ENCODE measurements at regions not wholly inside any gene's neighbourhood (a gene's known extent, or its start where the extent isn't known, plus 50 kb on each side); places are given as distances from the start of the nearest gene placed in this dataset.

GRCh38 chr16:85275533-85276249 lies 163.4 kb upstream of the CIBAR2 start:
- peaks cover 6% of the 10 kb centered on the region; the same call in 1 of the 2 replicates for H3K4me1 ChIP-seq (ENCODE audit: insufficient read depth, low read length)
- ATAC-seq (peak; percentile 88), FAIRE-seq (peak; percentile 88), DNase-seq (ENCODE audit: low spot score) (peak; percentile 60)
- intact Hi-C loops (cut with micrococcal nuclease; ENCODE audit: unreplicated experiment) (loop anchor here (1.0 to 2.0 kb wide), 2 partner anchors 55 to 160 kb away; no protein-coding TSS in a partner anchor), in situ Hi-C loops (cut with HindIII; ENCODE audit: extremely low pct_ligation_motif_present, low pct_unique_long_range_greater_than_20kb) (no loop called here)
- no peaks in the 10 kb centered on the region for H3K79me2 ChIP-seq (ENCODE audit: insufficient read depth, low read length)
- ChIA-PET CTCF (ENCODE audit: low intra/inter-chr PET ratio, low total read pairs) (interaction anchor here (0.6 to 2.3 kb wide), 9 partner anchors 14 to 161 kb away, joined by 3 to 20 read pairs (median 6); no protein-coding TSS in a partner anchor), POLR2A (no interaction called here)
- no peaks in the 10 kb centered on the region for H3K36me3 ChIP-seq (replicated peaks in 1 of 2; ENCODE audit: control insufficient read depth in 1 of 2, insufficient read depth in 2 of 2, low read length in 2 of 2)
- H4K20me1 ChIP-seq (ENCODE audit: insufficient read depth, low read length), result peaks cover 11% of the 10 kb centered on the region; the same call in 1 of the 2 replicates
- no peak overlapping the region for H3K9ac ChIP-seq (ENCODE audit: insufficient read depth, low read depth, low read length)
- no peak overlapping the region for H3K4me3 ChIP-seq (replicated peaks in 1 of 3; ENCODE audit: insufficient read depth in 1 of 3, low read depth in 2 of 3, low read length in 3 of 3)
- no peak overlapping the region for H3K4me2 ChIP-seq (ENCODE audit: low read depth, low read length)
- no peaks in the 10 kb centered on the region for H3K9me3 ChIP-seq (ENCODE audit: low read length)
- peaks cover 3 to 4% of the 10 kb centered on the region in 2 experiments; a peak in 2 of 5 replicates for H3K27me3 ChIP-seq (ENCODE audit: control insufficient read depth in 1 of 2, insufficient read depth in 2 of 2, low read length in 2 of 2)
- BruUV-seq (replicated peaks), result no TSS peak
- WGBS (ENCODE audit: low lambda C conversion rate), result 20% methylated on average over 7 of the region's 16 CpGs
- no peak overlapping the region for H2AFZ ChIP-seq (ENCODE audit: low read length)
- no peak overlapping the region for H3K27ac ChIP-seq (ENCODE audit: extremely low read length, insufficient read depth, low read length)
- TF ChIP-seq CBX5 (CRISPR knock-in tag; IDR thresholded peaks at IDR 0.05; ENCODE audit: borderline replicate concordance), result no peak; the same call in 1 of the 2 replicates
- TF ChIP-seq TFDP1 (CRISPR knock-in tag; IDR thresholded peaks at IDR 0.05; ENCODE audit: borderline replicate concordance), result peak; percentile 39; the same call in 1 of the 2 replicates
- no peak for TF ChIP-seq ZNF703 (CRISPR knock-in tag; IDR thresholded peaks at IDR 0.05; ENCODE audit: borderline replicate concordance)
- no peak; the same call in 1 of the 2 replicates for TF ChIP-seq ZNF143 (CRISPR knock-in tag; IDR thresholded peaks at IDR 0.05)
- TF ChIP-seq GTF3A (CRISPR knock-in tag; conservative IDR thresholded peaks at IDR 0.05), result no peak
- no peak for TF ChIP-seq CCAR2 (optimal IDR thresholded peaks at IDR 0.05; ENCODE audit: low read depth, low read length)
- TF ChIP-seq, protein P1, sequence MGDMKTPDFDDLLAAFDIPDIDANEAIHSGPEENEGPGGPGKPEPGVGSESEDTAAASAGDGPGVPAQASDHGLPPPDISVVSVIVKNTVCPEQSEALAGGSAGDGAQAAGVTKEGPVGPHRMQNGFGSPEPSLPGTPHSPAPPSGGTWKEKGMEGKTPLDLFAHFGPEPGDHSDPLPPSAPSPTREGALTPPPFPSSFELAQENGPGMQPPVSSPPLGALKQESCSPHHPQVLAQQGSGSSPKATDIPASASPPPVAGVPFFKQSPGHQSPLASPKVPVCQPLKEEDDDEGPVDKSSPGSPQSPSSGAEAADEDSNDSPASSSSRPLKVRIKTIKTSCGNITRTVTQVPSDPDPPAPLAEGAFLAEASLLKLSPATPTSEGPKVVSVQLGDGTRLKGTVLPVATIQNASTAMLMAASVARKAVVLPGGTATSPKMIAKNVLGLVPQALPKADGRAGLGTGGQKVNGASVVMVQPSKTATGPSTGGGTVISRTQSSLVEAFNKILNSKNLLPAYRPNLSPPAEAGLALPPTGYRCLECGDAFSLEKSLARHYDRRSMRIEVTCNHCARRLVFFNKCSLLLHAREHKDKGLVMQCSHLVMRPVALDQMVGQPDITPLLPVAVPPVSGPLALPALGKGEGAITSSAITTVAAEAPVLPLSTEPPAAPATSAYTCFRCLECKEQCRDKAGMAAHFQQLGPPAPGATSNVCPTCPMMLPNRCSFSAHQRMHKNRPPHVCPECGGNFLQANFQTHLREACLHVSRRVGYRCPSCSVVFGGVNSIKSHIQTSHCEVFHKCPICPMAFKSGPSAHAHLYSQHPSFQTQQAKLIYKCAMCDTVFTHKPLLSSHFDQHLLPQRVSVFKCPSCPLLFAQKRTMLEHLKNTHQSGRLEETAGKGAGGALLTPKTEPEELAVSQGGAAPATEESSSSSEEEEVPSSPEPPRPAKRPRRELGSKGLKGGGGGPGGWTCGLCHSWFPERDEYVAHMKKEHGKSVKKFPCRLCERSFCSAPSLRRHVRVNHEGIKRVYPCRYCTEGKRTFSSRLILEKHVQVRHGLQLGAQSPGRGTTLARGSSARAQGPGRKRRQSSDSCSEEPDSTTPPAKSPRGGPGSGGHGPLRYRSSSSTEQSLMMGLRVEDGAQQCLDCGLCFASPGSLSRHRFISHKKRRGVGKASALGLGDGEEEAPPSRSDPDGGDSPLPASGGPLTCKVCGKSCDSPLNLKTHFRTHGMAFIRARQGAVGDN (CRISPR knock-in tag; IDR thresholded peaks at IDR 0.05), result peak; percentile 81
- no peak for TF ChIP-seq AKAP8 (CRISPR knock-in tag; IDR thresholded peaks at IDR 0.05)
- 0 out of 2 replicates have a peak, but pooled peaks have one; percentile 64 for TF ChIP-seq ERF (CRISPR knock-in tag; IDR thresholded peaks at IDR 0.05)
- 0 out of 2 replicates have a peak, but pooled peaks have one; percentile 43 for TF ChIP-seq GLI4 (CRISPR knock-in tag; IDR thresholded peaks at IDR 0.05; ENCODE audit: borderline replicate concordance)
- TF ChIP-seq, protein P2, sequence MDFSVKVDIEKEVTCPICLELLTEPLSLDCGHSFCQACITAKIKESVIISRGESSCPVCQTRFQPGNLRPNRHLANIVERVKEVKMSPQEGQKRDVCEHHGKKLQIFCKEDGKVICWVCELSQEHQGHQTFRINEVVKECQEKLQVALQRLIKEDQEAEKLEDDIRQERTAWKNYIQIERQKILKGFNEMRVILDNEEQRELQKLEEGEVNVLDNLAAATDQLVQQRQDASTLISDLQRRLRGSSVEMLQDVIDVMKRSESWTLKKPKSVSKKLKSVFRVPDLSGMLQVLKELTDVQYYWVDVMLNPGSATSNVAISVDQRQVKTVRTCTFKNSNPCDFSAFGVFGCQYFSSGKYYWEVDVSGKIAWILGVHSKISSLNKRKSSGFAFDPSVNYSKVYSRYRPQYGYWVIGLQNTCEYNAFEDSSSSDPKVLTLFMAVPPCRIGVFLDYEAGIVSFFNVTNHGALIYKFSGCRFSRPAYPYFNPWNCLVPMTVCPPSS (IDR thresholded peaks at IDR 0.05), result no peak
- TF ChIP-seq ZNF501 (CRISPR knock-in tag; IDR thresholded peaks at IDR 0.05), result peak; percentile 32; the same call in 1 of the 2 replicates
- peak; percentile 65 for TF ChIP-seq TARDBP (CRISPR knock-in tag; IDR thresholded peaks at IDR 0.05)
- TF ChIP-seq TCF7 (IDR thresholded peaks at IDR 0.05; ENCODE audit: low read depth), result no peak
